ENCODE measurements at regions not wholly inside any gene's neighbourhood (a gene's known extent, or its start where the extent isn't known, plus 50 kb on each side); places are given as distances from the start of the nearest gene placed in this dataset.

DNA sequence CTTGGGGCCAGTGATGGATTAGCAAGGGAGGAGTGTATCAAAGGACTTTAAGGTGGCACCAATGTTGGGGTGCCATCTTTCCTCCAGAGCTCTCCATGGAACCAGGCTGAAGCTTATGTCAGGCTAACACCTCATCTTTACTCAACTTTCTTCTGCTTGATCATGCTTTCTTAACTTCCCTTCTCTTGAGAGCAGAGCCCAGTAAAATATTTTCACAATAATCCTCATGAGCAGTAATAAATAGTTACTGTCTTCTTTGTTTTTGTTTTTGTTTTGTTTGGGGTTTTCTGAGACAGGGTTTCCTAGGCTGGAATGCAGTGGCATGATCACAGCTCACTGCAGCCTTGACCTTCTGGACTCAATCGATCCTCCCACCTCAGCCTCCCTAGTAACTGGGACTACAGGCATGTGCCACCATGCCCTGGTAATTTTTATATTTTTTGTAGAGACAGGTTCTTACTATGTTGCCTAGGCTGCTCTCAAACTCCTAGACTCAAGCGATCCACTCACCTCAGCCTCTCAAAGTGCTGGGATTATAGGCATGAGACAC is 127.9 kb upstream of the TOP1 start:
- TF ChIP-seq, protein P1, sequence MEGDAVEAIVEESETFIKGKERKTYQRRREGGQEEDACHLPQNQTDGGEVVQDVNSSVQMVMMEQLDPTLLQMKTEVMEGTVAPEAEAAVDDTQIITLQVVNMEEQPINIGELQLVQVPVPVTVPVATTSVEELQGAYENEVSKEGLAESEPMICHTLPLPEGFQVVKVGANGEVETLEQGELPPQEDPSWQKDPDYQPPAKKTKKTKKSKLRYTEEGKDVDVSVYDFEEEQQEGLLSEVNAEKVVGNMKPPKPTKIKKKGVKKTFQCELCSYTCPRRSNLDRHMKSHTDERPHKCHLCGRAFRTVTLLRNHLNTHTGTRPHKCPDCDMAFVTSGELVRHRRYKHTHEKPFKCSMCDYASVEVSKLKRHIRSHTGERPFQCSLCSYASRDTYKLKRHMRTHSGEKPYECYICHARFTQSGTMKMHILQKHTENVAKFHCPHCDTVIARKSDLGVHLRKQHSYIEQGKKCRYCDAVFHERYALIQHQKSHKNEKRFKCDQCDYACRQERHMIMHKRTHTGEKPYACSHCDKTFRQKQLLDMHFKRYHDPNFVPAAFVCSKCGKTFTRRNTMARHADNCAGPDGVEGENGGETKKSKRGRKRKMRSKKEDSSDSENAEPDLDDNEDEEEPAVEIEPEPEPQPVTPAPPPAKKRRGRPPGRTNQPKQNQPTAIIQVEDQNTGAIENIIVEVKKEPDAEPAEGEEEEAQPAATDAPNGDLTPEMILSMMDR (IDR thresholded peaks at IDR 0.05 in 8 of 11, conservative IDR thresholded peaks at IDR 0.05 in 3 of 11), result no peak
- no peak for TF ChIP-seq POLR2A (IDR thresholded peaks at IDR 0.05)

Measured in spleen (tissue), 7 donors.